ENCODE measurements at regions not wholly inside any gene's neighbourhood (a gene's known extent, or its start where the extent isn't known, plus 50 kb on each side); places are given as distances from the start of the nearest gene placed in this dataset.
A peak's percentile ranks its signal among the peaks of the same experiment; 100 is the strongest.

- Mint-ChIP-seq H3K27ac (peak overlapping the region; percentile 90), H3K36me3 (ENCODE audit: low read depth) (peaks cover 4% of the 10 kb centered on the region), H3K4me3 (no peak overlapping the region), H3K4me1 (peaks cover 19% of the 10 kb centered on the region), H3K27me3 (no peaks in the 10 kb centered on the region)
- no peak for ATAC-seq
- no peak for DNase-seq
- H3K9me3 ChIP-seq (ENCODE audit: control insufficient read depth, low read length, poor library complexity, severe bottlenecking), result no peaks in the 10 kb centered on the region
These were observed 93.7 kb upstream of the DHRSX start for GRCh38 chrX:2594491-2594890.

GRCh38 chrX:2592279-2592678, 91.5 kb upstream of the DHRSX start:
- peak overlapping the region; percentile 62 for H3K27ac Mint-ChIP-seq
- peaks cover 4% of the 10 kb centered on the region for H3K36me3 Mint-ChIP-seq (ENCODE audit: low read depth)
- no peaks in the 10 kb centered on the region for H3K27me3 Mint-ChIP-seq
- H3K4me1 Mint-ChIP-seq, result peaks cover 15% of the 10 kb centered on the region
- DNase-seq (no peak), ATAC-seq (no peak)
- no peak overlapping the region for H3K4me3 Mint-ChIP-seq
- no peaks in the 10 kb centered on the region for H3K9me3 ChIP-seq (ENCODE audit: control insufficient read depth, low read length, poor library complexity, severe bottlenecking)

- no peak for DNase-seq
- no peak for ATAC-seq
These were observed 88.6 kb upstream of the DHRSX start for GRCh38 chrX:2589186-2590020.

GRCh38 chrX:2588049-2588448, 87.3 kb upstream of the DHRSX start:
- ATAC-seq, result no peak
- Mint-ChIP-seq H3K27ac (no peak overlapping the region), H3K36me3 (ENCODE audit: low read depth) (peaks cover 2% of the 10 kb centered on the region), H3K27me3 (peaks cover 11% of the 10 kb centered on the region), H3K4me1 (peaks cover 8% of the 10 kb centered on the region), H3K4me3 (no peak overlapping the region)
- no peaks in the 10 kb centered on the region for H3K9me3 ChIP-seq (ENCODE audit: control insufficient read depth, low read length, poor library complexity, severe bottlenecking)
- DNase-seq, result no peak

More at GRCh38 chrX:2589186-2590020, 88.6 kb upstream of the DHRSX start:
- H3K4me1 Mint-ChIP-seq, result peaks cover 15% of the 10 kb centered on the region
- no peaks in the 10 kb centered on the region for H3K9me3 ChIP-seq (ENCODE audit: control insufficient read depth, low read length, poor library complexity, severe bottlenecking)
- H3K4me3 Mint-ChIP-seq, result no peak overlapping the region
- peaks cover 6% of the 10 kb centered on the region for H3K27me3 Mint-ChIP-seq
- no peak overlapping the region for H3K27ac Mint-ChIP-seq
- peaks cover 4% of the 10 kb centered on the region for H3K36me3 Mint-ChIP-seq (ENCODE audit: low read depth)

- ATAC-seq, result no peak
- peaks cover 20% of the 10 kb centered on the region for H3K27me3 Mint-ChIP-seq
- H3K4me3 Mint-ChIP-seq, result no peak overlapping the region
These were observed 86.4 kb upstream of the DHRSX start for GRCh38 chrX:2587146-2587545.

GRCh38 chrX:2585158-2585470, 84.3 kb upstream of the DHRSX start:
- DNase-seq, result no peak
- no peak overlapping the region for H3K27ac Mint-ChIP-seq
- H3K36me3 Mint-ChIP-seq (ENCODE audit: low read depth), result peaks cover 2% of the 10 kb centered on the region
- H3K9me3 ChIP-seq (ENCODE audit: control insufficient read depth, low read length, poor library complexity, severe bottlenecking), result no peaks in the 10 kb centered on the region
- H3K4me1 Mint-ChIP-seq, result peaks cover 3% of the 10 kb centered on the region
- peak overlapping the region; percentile 75 for H3K4me3 Mint-ChIP-seq
- H3K27me3 Mint-ChIP-seq, result peaks cover 37% of the 10 kb centered on the region
- no peak for ATAC-seq

More at GRCh38 chrX:2587146-2587545, 86.4 kb upstream of the DHRSX start:
- Mint-ChIP-seq H3K4me1 (peaks cover 3% of the 10 kb centered on the region), H3K27ac (no peak overlapping the region), H3K36me3 (ENCODE audit: low read depth) (peaks cover 2% of the 10 kb centered on the region)
- no peaks in the 10 kb centered on the region for H3K9me3 ChIP-seq (ENCODE audit: control insufficient read depth, low read length, poor library complexity, severe bottlenecking)
- no peak for DNase-seq

GRCh38 chrX:2584251-2585157, 83.7 kb upstream of the DHRSX start:
- H3K27me3 Mint-ChIP-seq, result peaks cover 39% of the 10 kb centered on the region
- no peak for ATAC-seq
- DNase-seq, result no peak
- peak overlapping the region; percentile 75 for H3K4me3 Mint-ChIP-seq
- H3K27ac Mint-ChIP-seq, result no peak overlapping the region
- peaks cover 2% of the 10 kb centered on the region for H3K36me3 Mint-ChIP-seq (ENCODE audit: low read depth)
- peaks cover 4% of the 10 kb centered on the region for H3K4me1 Mint-ChIP-seq
- no peaks in the 10 kb centered on the region for H3K9me3 ChIP-seq (ENCODE audit: control insufficient read depth, low read length, poor library complexity, severe bottlenecking)

- no peak for ATAC-seq
- H3K4me3 Mint-ChIP-seq, result no peak overlapping the region
- H3K4me1 Mint-ChIP-seq, result peaks cover 6% of the 10 kb centered on the region
- DNase-seq, result no peak
- peaks cover 5% of the 10 kb centered on the region for H3K36me3 Mint-ChIP-seq (ENCODE audit: low read depth)
- no peak overlapping the region for H3K27ac Mint-ChIP-seq
- H3K9me3 ChIP-seq (ENCODE audit: control insufficient read depth, low read length, poor library complexity, severe bottlenecking), result no peaks in the 10 kb centered on the region
- H3K27me3 Mint-ChIP-seq, result peaks cover 50% of the 10 kb centered on the region
These were observed 82.7 kb upstream of the DHRSX start for GRCh38 chrX:2583194-2584162.

GRCh38 chrX:2582667-2583066, 81.9 kb upstream of the DHRSX start:
- Mint-ChIP-seq H3K27ac (no peak overlapping the region), H3K4me1 (peaks cover 6% of the 10 kb centered on the region), H3K4me3 (no peak overlapping the region), H3K36me3 (ENCODE audit: low read depth) (peaks cover 5% of the 10 kb centered on the region), H3K27me3 (peaks cover 58% of the 10 kb centered on the region)
- ATAC-seq, result no peak
- no peak for DNase-seq
- no peaks in the 10 kb centered on the region for H3K9me3 ChIP-seq (ENCODE audit: control insufficient read depth, low read length, poor library complexity, severe bottlenecking)

- no peak overlapping the region for H3K27ac Mint-ChIP-seq
These were observed 80.5 kb upstream of the DHRSX start for GRCh38 chrX:2581296-2581695.

GRCh38 chrX:2578864-2579263, 78.1 kb upstream of the DHRSX start:
- no peaks in the 10 kb centered on the region for H3K9me3 ChIP-seq (ENCODE audit: control insufficient read depth, low read length, poor library complexity, severe bottlenecking)
- no peak overlapping the region for H3K4me3 Mint-ChIP-seq
- peaks cover 3% of the 10 kb centered on the region for H3K4me1 Mint-ChIP-seq
- H3K27me3 Mint-ChIP-seq, result peaks cover 55% of the 10 kb centered on the region
- no peak overlapping the region for H3K27ac Mint-ChIP-seq
- peaks cover 6% of the 10 kb centered on the region for H3K36me3 Mint-ChIP-seq (ENCODE audit: low read depth)
- no peak for ATAC-seq
- DNase-seq, result no peak

More at GRCh38 chrX:2581296-2581695, 80.5 kb upstream of the DHRSX start:
- peaks cover 6% of the 10 kb centered on the region for H3K4me1 Mint-ChIP-seq
- ATAC-seq (no peak), DNase-seq (no peak)
- no peak overlapping the region for H3K4me3 Mint-ChIP-seq
- H3K9me3 ChIP-seq (ENCODE audit: control insufficient read depth, low read length, poor library complexity, severe bottlenecking), result no peaks in the 10 kb centered on the region
- peaks cover 8% of the 10 kb centered on the region for H3K36me3 Mint-ChIP-seq (ENCODE audit: low read depth)
- peaks cover 62% of the 10 kb centered on the region for H3K27me3 Mint-ChIP-seq

GRCh38 chrX:2577844-2578466, 77.2 kb upstream of the DHRSX start:
- no peaks in the 10 kb centered on the region for H3K9me3 ChIP-seq (ENCODE audit: control insufficient read depth, low read length, poor library complexity, severe bottlenecking)
- Mint-ChIP-seq H3K27me3 (peaks cover 49% of the 10 kb centered on the region), H3K4me3 (no peak overlapping the region), H3K4me1 (peaks cover 3% of the 10 kb centered on the region), H3K36me3 (ENCODE audit: low read depth) (peaks cover 6% of the 10 kb centered on the region), H3K27ac (no peak overlapping the region)
- no peak for DNase-seq
- no peak for ATAC-seq
